WTC11 (cell line): ENCODE measurements at regions not wholly inside any gene's neighbourhood (a gene's known extent, or its start where the extent isn't known, plus 50 kb on each side); places are given as distances from the start of the nearest gene placed in this dataset.
A peak's percentile ranks its signal among the peaks of the same experiment; 100 is the strongest.

Experiments used
- ATAC-seq: fragments of 200-7000 bp; cut with Tn5 transposase; 2 replicates; pipeline ENCODE4 v1.10.0; 2021; ENCODE audit warnings: mild to moderate bottlenecking, moderate library complexity
- CTCF ChIA-PET: fragments of 300-600 bp; sonication (Branson Sonifier 250); formaldehyde crosslinking; loops from one replicate; lab custom pipeline; 2021; ENCODE audit warnings: antibody characterized with exemption; lab: Charles Lee
- POLR2A ChIA-PET: fragments of 350-600 bp; sonication (Branson Sonifier 250); formaldehyde crosslinking; loops from one replicate; lab custom pipeline; 2021; ENCODE audit warnings: antibody characterized with exemption; lab: Charles Lee
- DNase-seq: peaks from one replicate; pipeline ENCODE4 v3.0.0; 2021; ENCODE audit warnings: low spot score
- H3K27ac Mint-ChIP-seq: 2 replicates; pipeline ENCODE4 v1.8.0; 2021; ENCODE audit warnings: mixed read lengths
- H3K27me3 Mint-ChIP-seq: 2 replicates; pipeline ENCODE4 v1.8.0; 2021; ENCODE audit warnings: low read depth, mild to moderate bottlenecking, moderate library complexity, mixed read lengths
- H3K36me3 Mint-ChIP-seq: 2 replicates; pipeline ENCODE4 v1.8.0; 2021; ENCODE audit warnings: mixed read lengths
- H3K4me1 Mint-ChIP-seq: 2 replicates; pipeline ENCODE4 v1.8.0; 2022; ENCODE audit warnings: mixed read lengths
- H3K4me3 Mint-ChIP-seq: 2 replicates; pipeline ENCODE4 v1.8.0; 2021; ENCODE audit warnings: mild to moderate bottlenecking, moderate library complexity, mixed read lengths
- H3K9me3 Mint-ChIP-seq: 2 replicates; pipeline ENCODE4 v1.8.0; 2021; ENCODE audit warnings: mixed read lengths
- ATF1 ChIP-seq: sonication (generic); formaldehyde crosslinking; IDR thresholded peaks from 2 replicates; pipeline ENCODE4 v1.8.1; 2023; ENCODE audit warnings: mild to moderate bottlenecking, moderate library complexity, missing genetic modification reagents
- ATF6 ChIP-seq: sonication (generic); formaldehyde crosslinking; IDR thresholded peaks from 2 replicates; pipeline ENCODE4 v1.8.1; 2023; ENCODE audit warnings: mild to moderate bottlenecking, missing genetic modification reagents
- CREB1 ChIP-seq: sonication (generic); formaldehyde crosslinking; IDR thresholded peaks from 2 replicates; pipeline ENCODE4 v1.8.0; 2023; ENCODE audit warnings: mild to moderate bottlenecking, missing genetic modification reagents
- CTCF ChIP-seq: fragments of 200-600 bp; IDR thresholded peaks from 2 replicates; pipeline ENCODE4 v1.8.0; 2022; ENCODE audit warnings: antibody characterized with exemption
- E2F1 ChIP-seq: sonication (generic); formaldehyde crosslinking; IDR thresholded peaks from 2 replicates; pipeline ENCODE4 v1.8.0; 2022; ENCODE audit warnings: mild to moderate bottlenecking, missing genetic modification reagents
- FOXK1 ChIP-seq: sonication (generic); formaldehyde crosslinking; IDR thresholded peaks from 2 replicates; pipeline ENCODE4 v1.8.0; 2022; ENCODE audit warnings: mild to moderate bottlenecking, moderate library complexity, missing genetic modification reagents
- GABPB1 ChIP-seq: sonication (generic); formaldehyde crosslinking; IDR thresholded peaks from 2 replicates; pipeline ENCODE4 v1.8.1; 2023; ENCODE audit warnings: mild to moderate bottlenecking, missing genetic modification reagents
- GRHL2 ChIP-seq: fragments of 250-450 bp; sonication (Bioruptor Pico); IDR thresholded peaks from 2 replicates; pipeline ENCODE4 v1.8.0; 2022; ENCODE audit warnings: mild to moderate bottlenecking, moderate library complexity; ENCODE audit not compliant: insufficient replicate concordance, severe bottlenecking
- GTF2I ChIP-seq: fragments of 250-450 bp; sonication (Bioruptor Pico); conservative IDR thresholded peaks from 2 replicates; pipeline ENCODE4 v1.4.0; 2021; ENCODE audit warnings: mild to moderate bottlenecking
- IRF1 ChIP-seq: sonication (generic); formaldehyde crosslinking; IDR thresholded peaks from 2 replicates; pipeline ENCODE4 v1.8.0; 2023; ENCODE audit warnings: missing genetic modification reagents
- JAZF1 ChIP-seq: fragments of 250-450 bp; sonication (Bioruptor Pico); IDR thresholded peaks from 2 replicates; pipeline ENCODE4 v1.9.0; 2021; ENCODE audit warnings: moderate library complexity, mild to moderate bottlenecking, inconsistent platforms
- JUN ChIP-seq: sonication (generic); formaldehyde crosslinking; IDR thresholded peaks from 2 replicates; pipeline ENCODE4 v1.8.0; 2023; ENCODE audit warnings: mild to moderate bottlenecking, missing genetic modification reagents
- MYBL2 ChIP-seq: sonication (generic); formaldehyde crosslinking; IDR thresholded peaks from 2 replicates; pipeline ENCODE4 v1.8.1; 2023; ENCODE audit warnings: mild to moderate bottlenecking, moderate library complexity, missing genetic modification reagents
- NR3C1 ChIP-seq: sonication (generic); formaldehyde crosslinking; conservative IDR thresholded peaks from 2 replicates; pipeline ENCODE4 v1.8.1; 2023; ENCODE audit warnings: low read depth, mild to moderate bottlenecking, missing genetic modification reagents
- RELA ChIP-seq: sonication (generic); formaldehyde crosslinking; IDR thresholded peaks from 2 replicates; pipeline ENCODE4 v1.8.1; 2022; ENCODE audit warnings: missing genetic modification reagents, mild to moderate bottlenecking, borderline replicate concordance
- RORB ChIP-seq: fragments of 250-450 bp; sonication (Bioruptor Pico); IDR thresholded peaks from 2 replicates; pipeline ENCODE4 v1.9.0; 2021; ENCODE audit warnings: mild to moderate bottlenecking
- SP1 ChIP-seq: sonication (generic); formaldehyde crosslinking; conservative IDR thresholded peaks from 2 replicates; pipeline ENCODE4 v1.8.1; 2022; ENCODE audit warnings: missing genetic modification reagents
- TP53 ChIP-seq: sonication (generic); formaldehyde crosslinking; IDR thresholded peaks from 2 replicates; pipeline ENCODE4 v1.8.1; 2023; ENCODE audit warnings: mild to moderate bottlenecking, missing genetic modification reagents
- ZNF219 ChIP-seq: sonication (generic); formaldehyde crosslinking; IDR thresholded peaks from 2 replicates; pipeline ENCODE4 v1.8.0; 2023; ENCODE audit warnings: missing genetic modification reagents, mild to moderate bottlenecking, borderline replicate concordance
- ZNF281 ChIP-seq: sonication (generic); formaldehyde crosslinking; IDR thresholded peaks from 2 replicates; pipeline ENCODE4 v1.8.0; 2023; ENCODE audit warnings: mild to moderate bottlenecking, missing genetic modification reagents
- ZSCAN18 ChIP-seq: fragments of 250-450 bp; sonication (Bioruptor Pico); IDR thresholded peaks from 2 replicates; pipeline ENCODE4 v2.1.2; 2022; ENCODE audit warnings: mild to moderate bottlenecking, moderate library complexity

- CTCF ChIA-PET, result interaction anchor here (1.0 to 1.4 kb wide), 4 partner anchors 33 to 205 kb away, joined by 5 to 14 read pairs (median 6); no protein-coding TSS in a partner anchor
- Mint-ChIP-seq H3K36me3 (no peaks in the 10 kb centered on the region), H3K9me3 (no peaks in the 10 kb centered on the region), H3K4me1 (peaks cover 28% of the 10 kb centered on the region), H3K4me3 (no peak overlapping the region), H3K27me3 (no peaks in the 10 kb centered on the region), H3K27ac (no peak overlapping the region)
- TF ChIP-seq SP1 (CRISPR knock-in tag), result no peak
- no peak for TF ChIP-seq MYBL2 (CRISPR knock-in tag)
- no peak for TF ChIP-seq FOXK1 (CRISPR knock-in tag)
- TF ChIP-seq JUN (CRISPR knock-in tag), result no peak
- TF ChIP-seq GRHL2 (CRISPR knock-in tag), result no peak
- ATAC-seq (no peak; the same call in 1 of the 2 replicates), DNase-seq (no peak)
- POLR2A ChIA-PET, result no interaction called here
Observed at GRCh38 chr14:61923348-61923747, 161.1 kb downstream of the SNAPC1 start.

GRCh38 chr14:61925043-61925442 lies 162.8 kb downstream of the SNAPC1 start:
- POLR2A ChIA-PET, result interaction anchor here (1.4 kb wide), 1 partner anchor 192 kb away, joined by 4 read pairs; no protein-coding TSS in a partner anchor
- peaks cover 45% of the 10 kb centered on the region for H3K4me1 Mint-ChIP-seq
- no peaks in the 10 kb centered on the region for H3K36me3 Mint-ChIP-seq
- peaks cover 4% of the 10 kb centered on the region for H3K27me3 Mint-ChIP-seq
- no peak for TF ChIP-seq E2F1 (CRISPR knock-in tag)
- no peak for TF ChIP-seq ATF6 (CRISPR knock-in tag)
- TF ChIP-seq RORB (CRISPR knock-in tag), result no peak
- no peak for TF ChIP-seq ZSCAN18
- no peak for TF ChIP-seq JAZF1 (CRISPR knock-in tag)
- no peak for TF ChIP-seq JUN (CRISPR knock-in tag)
- no peak for TF ChIP-seq RELA
- no peak for DNase-seq
- ATAC-seq, result peak; percentile 79
- CTCF ChIA-PET, result interaction anchor here (0.7 to 5.7 kb wide), 21 partner anchors 13 to 1201 kb away, joined by 3 to 118 read pairs (median 4); no protein-coding TSS in a partner anchor
- no peak overlapping the region for H3K27ac Mint-ChIP-seq
- no peak overlapping the region for H3K4me3 Mint-ChIP-seq
- no peaks in the 10 kb centered on the region for H3K9me3 Mint-ChIP-seq

- Mint-ChIP-seq H3K4me3 (no peak overlapping the region), H3K4me1 (peaks cover 53% of the 10 kb centered on the region), H3K36me3 (no peaks in the 10 kb centered on the region), H3K27ac (no peak overlapping the region), H3K27me3 (peaks cover 4% of the 10 kb centered on the region), H3K9me3 (no peaks in the 10 kb centered on the region)
- no peak for ATAC-seq
- DNase-seq, result no peak
- ChIA-PET CTCF (interaction anchor here (0.8 to 5.7 kb wide), 8 partner anchors 77 to 200 kb away, joined by 3 to 118 read pairs (median 5); no protein-coding TSS in a partner anchor), POLR2A (interaction anchor here (1.4 kb wide), 1 partner anchor 191 kb away, joined by 4 read pairs; no protein-coding TSS in a partner anchor)
- no peak for TF ChIP-seq GABPB1
- TF ChIP-seq ZNF219 (CRISPR knock-in tag), result no peak
- no peak for TF ChIP-seq IRF1 (CRISPR knock-in tag)
- no peak for TF ChIP-seq CTCF
- TF ChIP-seq ATF1 (CRISPR knock-in tag), result no peak
- no peak for TF ChIP-seq ZNF281 (CRISPR knock-in tag)
- no peak for TF ChIP-seq TP53
- no peak for TF ChIP-seq CREB1
- no peak for TF ChIP-seq GTF2I
- TF ChIP-seq NR3C1 (CRISPR knock-in tag), result no peak
- TF ChIP-seq, all 79 proteins: peak for 0
Observed at GRCh38 chr14:61925732-61926435, 163.7 kb downstream of the SNAPC1 start.
